ENCODE measurements at regions not wholly inside any gene's neighbourhood (a gene's known extent, or its start where the extent isn't known, plus 50 kb on each side); places are given as distances from the start of the nearest gene placed in this dataset.

GRCh38 chr9:109689701-109690100, 90.3 kb upstream of the PALM2AKAP2 start:
- Histone ChIP-seq H4K20me1 (ENCODE audit: control insufficient read depth, insufficient read depth) (no peaks in the 10 kb centered on the region), H2AFZ (ENCODE audit: control insufficient read depth, low read depth, low read length) (no peak overlapping the region), H3K27ac (ENCODE audit: control insufficient read depth, insufficient read depth) (no peak overlapping the region), H3K79me2 (ENCODE audit: control insufficient read depth, insufficient read depth, low read length) (no peaks in the 10 kb centered on the region), H3K9me3 (replicated peaks; ENCODE audit: control insufficient read depth, insufficient read depth, low read length) (no peaks in the 10 kb centered on the region), H3K9ac (ENCODE audit: control insufficient read depth, insufficient read depth, low read length) (no peak overlapping the region), H3K27me3 (replicated peaks in 1 of 2; ENCODE audit: control insufficient read depth in 2 of 2, insufficient read depth in 2 of 2, low read length in 1 of 2) (no peaks in the 10 kb centered on the region; a peak in 1 of 4 replicates), H3K4me3 (no peak overlapping the region), H3K4me1 (ENCODE audit: control insufficient read depth, insufficient read depth, low read length) (no peaks in the 10 kb centered on the region), H3K36me3 (ENCODE audit: control insufficient read depth in 2 of 2, insufficient read depth in 2 of 2, low read length in 1 of 2) (no peaks in the 10 kb centered on the region), H3K4me2 (ENCODE audit: control insufficient read depth, insufficient read depth) (no peak overlapping the region)
- 51% methylated on average over 3 of the region's 3 CpGs for WGBS (ENCODE audit: insufficient coverage, insufficient replicate concordance, low lambda C conversion rate, missing lambda C conversion rate)
- ChIA-PET POLR2A (no interaction called here), SMC1A (ENCODE audit: uncharacterized antibody, unreplicated experiment) (no interaction called here), CTCF (no interaction called here), RAD21 (ENCODE audit: unreplicated experiment) (no interaction called here)
- in situ Hi-C loops (cut with MboI) (no loop called here), intact Hi-C loops (cut with micrococcal nuclease; ENCODE audit: unreplicated experiment) (no loop called here)
- no peak for FAIRE-seq
- TF ChIP-seq CBFB (IDR thresholded peaks at IDR 0.05; ENCODE audit: low read depth) (no peak), EGR1 (IDR thresholded peaks at IDR 0.05; ENCODE audit: borderline replicate concordance in 1 of 2, low read depth in 2 of 2, low read length in 2 of 2) (no peak), ZNF622 (IDR thresholded peaks at IDR 0.05) (no peak)
- DNase-seq (ENCODE audit: low read depth, low spot score): no peak
- no TSS peak for BruUV-seq (replicated peaks)
- no peak for ATAC-seq

GRCh38 chr9:109699019-109699418, 81.0 kb upstream of the PALM2AKAP2 start:
- Histone ChIP-seq H3K4me1 (ENCODE audit: control insufficient read depth, insufficient read depth, low read length) (no peaks in the 10 kb centered on the region), H3K27me3 (replicated peaks in 1 of 2; ENCODE audit: control insufficient read depth in 2 of 2, insufficient read depth in 2 of 2, low read length in 1 of 2) (no peaks in the 10 kb centered on the region; a peak in 1 of 4 replicates), H3K4me3 (no peak overlapping the region), H3K79me2 (ENCODE audit: control insufficient read depth, insufficient read depth, low read length) (no peaks in the 10 kb centered on the region), H3K27ac (ENCODE audit: control insufficient read depth, insufficient read depth) (no peak overlapping the region), H4K20me1 (ENCODE audit: control insufficient read depth, insufficient read depth) (no peaks in the 10 kb centered on the region), H3K9ac (ENCODE audit: control insufficient read depth, insufficient read depth, low read length) (no peak overlapping the region), H2AFZ (ENCODE audit: control insufficient read depth, low read depth, low read length) (no peak overlapping the region), H3K9me3 (replicated peaks; ENCODE audit: control insufficient read depth, insufficient read depth, low read length) (no peaks in the 10 kb centered on the region), H3K4me2 (ENCODE audit: control insufficient read depth, insufficient read depth) (no peak overlapping the region), H3K36me3 (ENCODE audit: control insufficient read depth in 2 of 2, insufficient read depth in 2 of 2, low read length in 1 of 2) (no peaks in the 10 kb centered on the region)
- ChIA-PET POLR2A (no interaction called here), SMC1A (ENCODE audit: uncharacterized antibody, unreplicated experiment) (no interaction called here), RAD21 (ENCODE audit: unreplicated experiment) (no interaction called here), CTCF (no interaction called here)
- in situ Hi-C loops (cut with MboI) (no loop called here), intact Hi-C loops (cut with micrococcal nuclease; ENCODE audit: unreplicated experiment) (no loop called here)
- BruUV-seq (replicated peaks): no TSS peak
- no peak for FAIRE-seq
- no peak for ATAC-seq
- 0% methylated on average over 2 of the region's 2 CpGs for WGBS (ENCODE audit: insufficient coverage, insufficient replicate concordance, low lambda C conversion rate, missing lambda C conversion rate)
- TF ChIP-seq ZBTB40 (IDR thresholded peaks at IDR 0.05; ENCODE audit: borderline replicate concordance) (no peak), ZNF24 (IDR thresholded peaks at IDR 0.05) (no peak), NR2C1 (IDR thresholded peaks at IDR 0.05) (no peak), PKNOX1 (IDR thresholded peaks at IDR 0.05) (no peak), PAX8 (IDR thresholded peaks at IDR 0.05) (no peak), NR2F1 (conservative IDR thresholded peaks at IDR 0.05) (no peak), ZSCAN29 (IDR thresholded peaks at IDR 0.05) (no peak)
- no peak for DNase-seq (ENCODE audit: low read depth, low spot score)
